ENCODE measurements at regions not wholly inside any gene's neighbourhood (a gene's known extent, or its start where the extent isn't known, plus 50 kb on each side); places are given as distances from the start of the nearest gene placed in this dataset.
"Not testable (repeated sequence)": the region's sequence is repeated elsewhere in the genome, so short reads cannot be mapped to it uniquely, and the experiment has no call there.

DNA sequence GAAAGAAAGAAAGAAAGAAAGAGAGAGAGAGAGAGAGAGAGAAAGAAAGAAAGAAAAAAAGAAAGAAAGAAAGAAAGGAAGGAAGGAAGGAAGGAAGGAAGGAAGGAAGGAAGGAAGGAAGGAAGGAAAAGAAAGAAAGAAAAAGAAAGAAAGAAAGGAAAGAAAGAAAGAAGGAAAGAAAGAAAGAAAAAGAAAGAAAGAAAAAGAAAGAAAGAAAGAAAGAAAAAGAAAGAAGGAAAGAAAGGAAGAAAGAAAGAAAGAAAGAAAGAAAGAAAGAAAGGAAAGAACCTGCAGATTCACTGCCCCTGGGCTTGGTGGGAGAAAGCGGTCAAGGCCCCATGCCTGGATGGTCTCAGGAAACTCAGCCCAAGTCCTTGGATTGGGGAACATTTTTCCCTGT, 1426.2 kb downstream of the BRD1 start:
- not testable (repeated sequence) for TF ChIP-seq PATZ1 (CRISPR knock-in tag; IDR thresholded peaks at IDR 0.05; ENCODE audit: borderline replicate concordance); ESRRG (CRISPR knock-in tag; IDR thresholded peaks at IDR 0.05); BACH2 (CRISPR knock-in tag; IDR thresholded peaks at IDR 0.05; ENCODE audit: borderline replicate concordance); OSR1 (CRISPR knock-in tag; IDR thresholded peaks at IDR 0.05); ZNF565 (CRISPR knock-in tag; conservative IDR thresholded peaks at IDR 0.05; ENCODE audit: low read depth); TCF4 (CRISPR knock-in tag; IDR thresholded peaks at IDR 0.05; ENCODE audit: borderline replicate concordance)
- TF ChIP-seq, protein P1, sequence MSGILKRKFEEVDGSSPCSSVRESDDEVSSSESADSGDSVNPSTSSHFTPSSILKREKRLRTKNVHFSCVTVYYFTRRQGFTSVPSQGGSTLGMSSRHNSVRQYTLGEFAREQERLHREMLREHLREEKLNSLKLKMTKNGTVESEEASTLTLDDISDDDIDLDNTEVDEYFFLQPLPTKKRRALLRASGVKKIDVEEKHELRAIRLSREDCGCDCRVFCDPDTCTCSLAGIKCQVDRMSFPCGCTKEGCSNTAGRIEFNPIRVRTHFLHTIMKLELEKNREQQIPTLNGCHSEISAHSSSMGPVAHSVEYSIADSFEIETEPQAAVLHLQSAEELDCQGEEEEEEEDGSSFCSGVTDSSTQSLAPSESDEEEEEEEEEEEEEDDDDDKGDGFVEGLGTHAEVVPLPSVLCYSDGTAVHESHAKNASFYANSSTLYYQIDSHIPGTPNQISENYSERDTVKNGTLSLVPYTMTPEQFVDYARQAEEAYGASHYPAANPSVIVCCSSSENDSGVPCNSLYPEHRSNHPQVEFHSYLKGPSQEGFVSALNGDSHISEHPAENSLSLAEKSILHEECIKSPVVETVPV (CRISPR knock-in tag; IDR thresholded peaks at IDR 0.05), result not testable (repeated sequence)

Data from SK-N-SH treated with all-trans-retinoic acid at 6 μM for 48 hours (cell line).